ENCODE measurements at regions not wholly inside any gene's neighbourhood (a gene's known extent, or its start where the extent isn't known, plus 50 kb on each side); places are given as distances from the start of the nearest gene placed in this dataset.
"Not testable (repeated sequence)": the region's sequence is repeated elsewhere in the genome, so short reads cannot be mapped to it uniquely, and the experiment has no call there.

DNA sequence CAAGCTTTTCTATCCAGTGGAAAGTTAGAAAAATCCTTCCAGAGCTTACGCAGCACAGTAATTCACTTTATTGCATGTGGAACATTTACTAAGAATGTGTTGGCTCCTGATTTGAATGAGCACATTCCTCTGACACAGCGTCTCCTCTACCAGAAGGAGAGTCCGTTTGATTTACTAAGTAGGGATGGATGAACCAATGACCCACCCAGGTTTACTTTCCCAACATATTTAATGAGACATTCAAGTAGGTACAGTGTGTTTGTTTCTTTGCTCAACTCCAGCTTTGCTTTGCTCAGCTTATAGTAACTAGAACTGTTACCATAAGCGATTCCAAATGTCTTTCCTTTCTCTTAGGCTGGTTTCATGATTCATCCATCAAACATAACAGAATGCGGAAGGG, 161.7 kb downstream of the SMARCA1 start:
- DNase-seq: no peak

DNA sequence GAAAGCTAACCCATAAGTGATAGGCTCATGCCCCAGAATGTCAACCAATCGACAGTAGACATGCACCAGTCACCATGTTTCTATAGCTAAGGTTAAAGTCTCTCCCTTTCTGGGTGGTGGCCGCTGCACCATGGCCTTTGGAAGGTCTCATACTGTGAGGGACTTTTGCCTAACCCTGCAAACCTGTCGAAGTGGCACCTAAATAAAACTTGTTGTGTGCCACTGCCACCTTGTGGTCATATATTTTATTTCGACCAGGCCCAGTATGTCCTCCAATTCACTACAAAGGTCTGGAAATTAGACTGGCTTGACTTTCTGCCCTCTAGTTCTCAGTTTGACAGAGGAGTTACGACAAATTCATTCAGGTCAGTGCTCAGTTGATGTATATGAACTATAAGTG, 163.1 kb downstream of the SMARCA1 start:
- DNase-seq: peak; percentile 60

- peak; percentile 11 for DNase-seq
Measured at GRCh38 chrX:129359269-129359668, 164.0 kb downstream of the SMARCA1 start.

GRCh38 chrX:129357428-129357827, 165.9 kb downstream of the SMARCA1 start:
- not testable (repeated sequence) for DNase-seq

DNA sequence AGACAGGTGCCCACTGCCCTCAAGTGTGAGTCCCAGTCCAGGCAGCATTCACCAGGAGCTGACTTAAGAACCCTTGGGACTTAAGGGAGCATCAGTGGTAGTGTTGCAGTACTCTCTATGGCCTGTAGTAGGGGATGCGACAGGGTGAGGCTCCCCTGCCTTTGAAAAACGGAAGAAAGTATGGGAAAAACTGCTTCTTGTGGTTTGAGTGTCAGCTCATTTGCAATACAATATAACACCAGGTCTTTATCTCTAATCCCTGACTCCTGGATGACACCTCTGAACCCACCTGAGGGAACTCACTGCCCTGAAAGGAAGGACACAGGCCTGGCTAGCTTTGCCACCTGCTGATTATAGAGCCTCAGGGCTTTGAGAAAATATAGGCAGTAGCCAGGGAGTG, 176.0 kb downstream of the SMARCA1 start:
- DNase-seq: no peak

- DNase-seq: no peak
Measured at GRCh38 chrX:129346574-129346973, 176.7 kb downstream of the SMARCA1 start.

DNA sequence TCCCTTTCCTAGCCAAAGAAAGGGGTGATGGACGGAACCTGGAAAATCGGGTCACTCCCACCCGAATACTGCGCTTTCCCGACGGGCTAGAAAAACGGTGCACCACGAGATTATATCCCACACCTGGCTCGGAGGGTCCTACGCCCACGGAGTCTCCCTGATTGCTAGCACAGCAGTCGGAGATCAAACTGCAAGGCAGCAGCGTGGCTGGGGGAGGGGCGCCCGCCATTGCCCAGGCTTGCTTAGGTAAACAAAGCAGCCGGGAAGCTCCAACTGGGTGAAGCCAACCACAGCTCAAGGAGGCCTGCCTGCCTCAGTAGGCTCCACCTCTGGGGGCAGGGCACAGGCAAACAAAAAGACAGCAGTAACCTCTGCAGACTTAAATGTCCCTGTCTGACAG, 186.0 kb downstream of the SMARCA1 start:
- not testable (repeated sequence) for DNase-seq

DNA sequence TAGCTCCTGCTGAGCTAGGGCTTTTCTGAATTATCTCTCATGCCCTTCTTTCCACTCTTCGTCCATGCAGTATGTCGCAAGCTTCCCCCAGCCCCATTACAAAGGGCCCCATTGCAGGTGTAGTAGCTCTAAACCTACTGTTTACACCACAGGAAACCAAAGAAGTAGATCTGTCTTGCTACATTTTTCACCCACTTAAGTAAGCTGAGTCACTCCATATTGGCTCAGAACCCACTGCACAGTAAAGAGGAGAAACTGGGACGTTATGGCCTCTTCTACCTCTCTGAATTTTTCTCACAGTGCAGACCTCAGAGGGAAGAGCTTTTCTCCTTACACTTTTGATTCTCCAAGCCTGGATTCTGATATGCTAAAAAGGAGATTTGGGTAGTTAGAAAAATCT, 200.2 kb downstream of the SMARCA1 start:
- no peak for DNase-seq

GRCh38 chrX:129318375-129318774, 204.9 kb downstream of the SMARCA1 start:
- peak; percentile 38 for DNase-seq

GRCh38 chrX:129316461-129316860, 206.8 kb downstream of the SMARCA1 start:
- no peak for DNase-seq

DNA sequence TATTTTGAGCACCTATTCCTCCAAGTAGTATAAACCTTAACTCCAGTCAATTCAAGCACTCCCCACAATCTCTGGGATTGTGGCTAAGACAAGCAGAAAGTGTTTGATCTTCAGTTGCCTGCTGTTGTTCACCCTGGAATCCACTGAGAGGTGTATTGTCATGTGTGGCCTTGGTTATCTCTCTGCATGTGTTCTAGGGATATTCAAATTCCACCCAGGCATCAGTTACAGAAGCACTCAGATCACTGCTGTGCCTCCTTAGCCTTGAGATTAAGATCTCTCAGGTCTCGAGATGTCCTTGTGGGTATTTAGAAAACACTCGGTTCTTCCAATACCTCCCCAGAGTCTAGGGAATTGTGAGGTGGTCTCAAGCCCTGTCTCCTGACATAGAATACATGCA, 213.3 kb downstream of the SMARCA1 start:
- no peak for DNase-seq

GRCh38 chrX:129262912-129263311, 260.4 kb downstream of the SMARCA1 start:
- no peak for DNase-seq

DNA sequence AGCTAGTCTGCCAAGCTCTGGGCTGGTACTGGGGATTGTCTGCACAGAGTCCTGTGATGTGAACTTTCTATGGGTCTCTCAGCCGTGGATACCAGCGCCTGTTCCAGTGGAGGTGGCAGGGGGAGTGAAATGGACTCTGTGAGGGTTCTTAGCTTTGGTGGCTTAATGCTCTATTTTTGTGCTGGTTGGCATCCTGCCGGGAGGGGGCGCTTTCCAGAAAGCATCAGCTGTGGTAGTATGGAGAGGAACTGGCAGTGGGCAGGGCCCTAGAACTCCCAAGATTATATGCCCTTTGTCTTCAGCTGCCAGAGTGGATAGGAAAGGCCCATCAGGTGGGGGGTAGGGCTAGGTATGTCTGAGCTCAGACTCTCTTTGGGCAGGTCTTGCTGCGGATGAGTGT, 267.8 kb downstream of the SMARCA1 start:
- not testable (repeated sequence) for DNase-seq

DNA sequence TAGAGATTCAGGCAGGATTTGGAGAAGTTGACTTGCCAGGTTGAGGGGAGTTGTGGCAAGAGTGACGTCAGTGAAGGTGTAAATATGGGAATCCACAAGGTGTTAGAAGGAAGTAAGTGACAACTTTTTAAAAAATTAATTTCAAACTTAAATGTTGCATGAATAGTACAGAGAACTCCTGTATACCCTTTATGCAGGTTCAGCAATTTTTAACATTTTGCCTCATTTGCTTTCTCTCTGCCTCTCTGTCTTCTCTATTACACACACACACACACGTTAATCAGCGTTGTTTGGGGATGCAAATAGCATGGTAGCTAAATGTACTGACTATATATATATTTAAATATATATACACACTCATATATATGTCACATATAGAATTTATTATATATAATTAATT, 273.7 kb downstream of the SMARCA1 start:
- DNase-seq: no peak

DNA sequence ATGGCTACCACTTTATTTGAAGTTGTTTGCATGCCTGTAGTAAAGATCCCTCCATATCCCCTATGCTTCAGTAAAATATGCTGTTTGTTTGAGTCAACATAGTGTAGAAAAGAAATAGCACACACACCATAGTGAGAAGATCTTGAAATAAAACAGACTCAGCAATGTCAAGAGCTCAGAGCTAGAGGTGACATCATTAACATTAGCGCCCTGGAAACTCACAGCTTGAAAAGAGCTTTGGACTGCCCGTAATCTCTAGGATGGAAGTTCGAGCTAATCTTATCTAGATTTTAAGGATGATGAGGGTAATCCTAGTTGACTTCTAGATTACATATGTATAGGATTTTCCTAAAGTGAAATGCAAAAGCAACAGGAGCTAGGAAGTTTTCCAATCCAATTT, 275.6 kb downstream of the SMARCA1 start:
- no peak for DNase-seq

- DNase-seq: no peak
Measured at GRCh38 chrX:129239371-129239770, 283.9 kb downstream of the SMARCA1 start.

DNA sequence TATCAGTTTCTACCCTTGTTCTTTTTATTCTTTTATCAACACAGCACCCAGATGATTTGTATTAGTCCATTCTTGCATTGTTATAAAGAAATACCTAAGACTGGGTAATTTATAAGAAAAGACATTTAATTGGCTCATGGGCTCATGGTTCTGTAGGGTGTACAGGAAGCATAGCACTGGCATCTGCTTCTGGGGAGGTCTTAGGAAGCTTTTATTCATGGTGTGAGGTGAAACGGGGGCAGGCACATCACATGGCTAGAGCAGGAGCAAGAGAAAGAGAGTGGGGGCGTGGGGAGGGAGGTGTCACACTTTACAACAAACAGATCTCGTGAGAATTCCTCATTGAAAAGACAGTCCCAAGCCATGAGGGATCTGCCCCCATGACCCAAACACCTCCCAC, 285.3 kb downstream of the SMARCA1 start:
- no peak for DNase-seq

DNA sequence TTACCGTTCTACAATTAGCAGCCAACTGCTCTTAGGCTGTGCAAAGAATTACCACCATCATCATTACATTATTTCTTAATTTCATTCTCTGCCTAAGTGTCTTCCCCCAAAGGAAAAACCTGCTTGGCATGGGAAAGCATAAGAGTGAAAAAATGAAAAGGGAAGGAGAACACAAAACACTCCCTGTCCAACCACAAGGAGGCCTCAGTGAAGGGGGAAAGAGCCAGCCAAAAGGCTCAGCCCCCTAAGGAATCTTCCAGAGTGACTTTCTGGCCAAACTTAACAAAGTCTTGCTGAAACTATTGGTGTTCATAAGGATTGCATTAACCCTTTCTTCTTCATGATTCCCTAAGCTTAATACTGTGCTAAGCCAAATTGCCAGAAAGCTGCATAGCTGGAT, 287.4 kb downstream of the SMARCA1 start:
- no peak for DNase-seq

DNA sequence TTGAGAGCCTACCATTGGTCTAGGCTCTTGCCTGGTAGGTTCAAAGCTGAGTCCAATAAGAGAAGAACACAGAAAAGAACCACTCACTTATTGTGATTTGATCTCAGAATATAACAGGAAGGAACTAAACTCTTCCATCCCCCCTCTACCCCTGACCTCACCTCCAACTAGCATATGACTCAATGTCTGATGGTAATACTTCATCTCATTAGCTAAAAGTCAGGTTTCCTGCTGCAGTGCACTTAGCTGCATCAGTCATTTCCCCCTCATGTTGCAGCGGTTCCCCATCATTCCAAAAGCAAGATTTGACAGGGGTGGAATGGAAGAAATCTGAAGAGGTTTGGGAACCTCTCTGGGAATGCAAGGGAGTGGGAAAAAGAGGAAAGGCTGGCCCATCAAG, 289.5 kb downstream of the SMARCA1 start:
- DNase-seq: no peak

- no peak for DNase-seq
Measured at GRCh38 chrX:129230850-129231512, 292.3 kb downstream of the SMARCA1 start.

DNA sequence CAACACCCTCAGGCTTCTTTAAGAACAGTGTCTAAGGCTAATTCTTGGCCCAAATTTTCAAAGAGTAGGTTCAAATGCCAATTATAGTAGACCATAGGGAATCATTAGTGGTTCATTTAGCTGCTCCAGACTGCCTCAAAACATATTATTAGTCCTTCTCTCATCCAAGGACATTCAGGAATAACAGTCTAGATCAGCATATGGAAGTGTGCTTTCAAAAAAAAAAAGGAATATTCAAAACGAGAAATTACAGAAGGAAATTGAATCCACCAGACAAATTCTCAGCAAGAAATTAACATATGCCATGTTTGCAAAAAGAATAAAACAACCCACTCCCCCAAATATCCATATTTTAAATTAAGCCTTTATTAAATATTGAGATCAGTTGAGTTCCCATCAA, 293.1 kb downstream of the SMARCA1 start:
- DNase-seq: no peak

- no peak for DNase-seq
Measured at GRCh38 chrX:129227366-129227765, 295.9 kb downstream of the SMARCA1 start.

DNA sequence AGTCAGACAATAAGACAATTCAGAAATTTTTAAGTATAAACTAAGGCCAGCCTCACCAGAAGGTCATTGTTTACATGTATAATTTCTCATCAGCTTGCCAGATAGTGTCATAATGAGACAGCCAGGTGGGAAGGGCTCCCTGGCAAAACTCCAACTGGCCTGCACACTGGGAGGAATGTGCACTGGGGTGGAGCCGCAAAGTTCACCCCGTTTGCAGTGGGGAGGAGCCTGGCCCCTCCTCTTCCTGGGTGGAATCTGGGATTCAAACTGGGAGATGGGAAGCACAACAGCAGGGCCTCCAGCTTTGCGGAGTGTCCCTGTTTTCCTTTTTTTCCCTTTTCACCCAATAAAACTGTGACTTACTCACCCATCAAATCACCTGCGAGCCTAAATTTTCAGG, 329.9 kb downstream of the SMARCA1 start:
- DNase-seq: no peak

- no peak for DNase-seq
Measured at GRCh38 chrX:129188231-129188630, 335.1 kb downstream of the SMARCA1 start.

DNA sequence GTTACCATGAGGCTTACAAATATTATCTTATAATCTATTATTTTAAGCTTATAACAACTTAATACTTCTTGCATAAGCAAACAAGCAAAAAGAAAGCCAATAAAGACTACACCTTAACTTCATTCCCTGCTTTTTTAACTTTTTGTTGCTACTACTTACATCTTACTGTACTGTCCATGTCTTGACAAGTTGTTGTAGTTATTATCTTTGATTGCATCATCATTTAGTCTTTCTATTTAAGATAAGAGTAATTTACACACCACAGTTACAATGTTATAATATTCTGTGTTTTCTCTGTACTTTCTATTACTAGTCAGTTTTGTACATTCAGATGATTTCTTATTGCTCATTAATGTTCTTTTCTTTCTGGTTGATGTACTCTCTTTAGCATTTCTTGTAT, 346.6 kb downstream of the SMARCA1 start:
- no peak for DNase-seq

GRCh38 chrX:129161108-129161507, 362.2 kb downstream of the SMARCA1 start:
- no peak for DNase-seq
